ENCODE measurements at regions not wholly inside any gene's neighbourhood (a gene's known extent, or its start where the extent isn't known, plus 50 kb on each side); places are given as distances from the start of the nearest gene placed in this dataset.

DNA sequence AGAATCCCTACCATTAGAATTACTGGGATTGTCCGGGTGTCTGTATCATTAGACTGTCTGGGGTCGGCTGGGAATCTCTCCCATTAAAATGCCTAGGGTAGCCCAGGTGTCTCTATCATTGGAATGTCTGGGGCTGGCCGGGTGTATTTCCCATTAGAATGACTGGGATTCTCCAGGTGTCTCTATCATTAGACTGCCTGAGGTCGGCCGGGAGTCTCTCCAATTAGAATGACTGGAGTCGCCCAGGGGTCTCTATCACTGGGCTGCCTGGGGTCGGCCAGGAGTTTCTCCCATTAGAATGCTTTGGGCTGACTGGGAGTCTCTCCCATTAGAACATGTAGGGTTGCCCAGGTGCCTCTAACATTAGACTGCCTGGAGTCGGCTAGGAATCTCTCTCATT is 1560.7 kb downstream of the UQCRFS1 start:
- POLR2A ChIA-PET: no interaction called here
- CTCF ChIA-PET: no interaction called here

DNA sequence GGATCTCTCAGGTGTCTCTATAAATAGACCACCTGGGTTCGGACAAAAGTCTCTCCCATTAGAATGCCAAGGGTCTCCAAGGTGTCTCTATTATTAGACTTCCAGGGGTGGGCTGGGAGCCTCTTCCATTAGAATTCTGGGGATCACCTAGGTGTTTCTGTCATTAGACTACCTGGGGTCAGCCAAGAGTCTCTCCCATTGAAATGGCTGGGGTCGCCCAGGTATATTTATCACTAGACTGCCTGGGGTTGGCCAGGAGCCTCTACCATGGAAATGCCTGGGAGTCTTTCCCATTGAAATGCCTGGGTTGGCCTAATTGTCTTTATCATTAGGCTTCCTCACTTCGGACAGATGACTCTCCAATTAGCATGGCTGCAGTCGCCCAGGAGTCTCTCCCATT is 1565.5 kb downstream of the UQCRFS1 start:
- CTCF ChIA-PET: no interaction called here

DNA sequence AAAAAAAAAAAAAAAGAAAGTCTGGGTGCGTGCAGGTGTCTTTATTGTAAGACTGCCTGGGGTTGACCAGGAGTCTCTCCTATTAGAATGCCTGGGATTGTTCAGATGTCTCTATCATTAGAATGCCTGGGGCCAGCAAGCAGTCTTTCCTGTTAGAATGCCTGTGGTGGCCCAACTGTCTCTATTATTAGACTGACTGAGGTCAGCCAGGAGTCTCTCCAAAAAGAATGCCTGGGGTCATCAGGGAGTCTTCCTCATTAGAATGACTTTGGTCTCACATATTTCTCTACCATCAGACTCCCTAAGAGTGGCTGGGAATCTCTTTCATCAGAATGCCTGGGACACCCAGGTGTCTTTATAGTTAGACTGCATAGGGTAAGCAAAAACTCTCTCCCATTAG is 1577.5 kb downstream of the UQCRFS1 start:
- CTCF ChIA-PET: no interaction called here

More for the DNA sequence above, 1565.5 kb downstream of the UQCRFS1 start:
- POLR2A ChIA-PET: no interaction called here

DNA sequence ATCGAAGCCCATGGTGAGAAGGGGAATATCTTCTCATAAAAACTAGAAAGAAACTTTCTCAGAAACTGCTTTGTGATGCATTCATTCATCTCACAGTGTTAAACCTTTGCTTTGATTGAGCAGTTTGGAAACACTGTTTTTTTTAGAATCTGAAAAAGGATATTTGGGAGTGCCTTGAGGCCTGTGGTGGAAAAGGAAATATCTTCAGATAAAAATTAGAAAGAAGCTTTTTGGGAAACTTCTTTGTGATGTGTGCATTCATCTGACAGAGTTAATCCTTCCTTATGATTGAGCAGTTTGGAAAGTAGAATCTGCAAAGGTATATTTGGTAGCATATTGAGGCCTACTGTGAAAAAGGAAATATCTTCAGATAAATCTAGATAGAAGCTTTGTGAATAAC is 1594.9 kb downstream of the UQCRFS1 start:
- POLR2A ChIA-PET: no interaction called here
- CTCF ChIA-PET: no interaction called here

More for the DNA sequence above, 1577.5 kb downstream of the UQCRFS1 start:
- POLR2A ChIA-PET: no interaction called here

DNA sequence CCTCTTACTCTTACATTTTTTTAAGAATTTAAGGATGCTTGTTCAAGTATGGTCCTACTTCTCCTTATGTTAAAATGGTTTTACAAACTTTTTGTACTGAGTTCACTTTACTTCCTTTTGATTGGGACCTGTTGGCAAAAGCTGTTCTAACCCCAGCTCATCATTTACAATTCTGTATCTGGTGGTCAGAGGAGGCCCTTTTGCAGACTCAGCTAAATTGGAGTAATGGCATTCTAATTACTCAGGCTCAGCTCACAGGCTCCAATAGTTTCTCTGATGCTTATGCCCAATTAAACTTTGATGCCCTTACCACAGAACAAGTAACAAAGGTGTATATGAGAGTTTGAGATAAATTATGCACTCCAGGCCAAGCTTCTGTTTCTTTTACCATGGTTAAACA is 1632.0 kb downstream of the UQCRFS1 start:
- ChIA-PET CTCF (no interaction called here), POLR2A (no interaction called here)

Data from activated CD8-positive, alpha-beta memory T cell treated with anti-CD3 and anti-CD28 coated beads for 36 hours (primary cell).